HCT116 (cell line): ENCODE measurements at regions not wholly inside any gene's neighbourhood (a gene's known extent, or its start where the extent isn't known, plus 50 kb on each side); places are given as distances from the start of the nearest gene placed in this dataset.

Experiments
- ATAC-seq: fragments of 200-7000 bp; cut with Tn5 transposase; 2 replicates; pipeline ENCODE4 v1.9.1; 2020; ENCODE audit warnings: mild to moderate bottlenecking, moderate library complexity
- BruUV-seq: library from RNA; stranded (reverse); fragments of 400-500 nt; replicated peaks from 2 replicates; lab custom pipeline; 2021; lab: Mats Ljungman, UMichigan
- CTCF ChIA-PET: fragments of 300-600 bp; sonication (Branson Sonifier 250); formaldehyde crosslinking; loops from one replicate; lab custom pipeline; 2021; ENCODE audit warnings: antibody characterized with exemption; lab: Charles Lee
- POLR2A ChIA-PET: fragments of 300-600, 350-600 bp; sonication (Branson Sonifier 250); formaldehyde crosslinking; loops from one replicate; lab custom pipeline; 2021; ENCODE audit warnings: antibody characterized with exemption; lab: Charles Lee
- RAD21 ChIA-PET, 2 experiments: fragments of 300-600 bp; sonication (Branson Sonifier 250); formaldehyde crosslinking; loops; one replicate each; lab custom pipeline; 2023; ENCODE audit warnings: low total read pairs in 2 of 2; ENCODE audit not compliant: uncharacterized antibody in 2 of 2, unreplicated experiment in 2 of 2, low non-redundant PET in 1 of 2; lab: Charles Lee
- DNase-seq: peaks from one replicate; pipeline ENCODE4 v3.0.0-alpha.2; 2010; ENCODE audit warnings: low read depth, low spot score
- H2AFZ ChIP-seq: fragments of 200-600 bp; shearing (Covaris generic), sonication (generic); 2 replicates; pipeline ENCODE4 v1.6.1; 2017; ENCODE audit warnings: low read depth, mixed run types, mixed read lengths, antibody characterized with exemption, low read length; ENCODE audit not compliant: poor library complexity, severe bottlenecking
- H3K27ac ChIP-seq: 2 replicates; pipeline ENCODE4 v1.5.1; 2012; ENCODE audit warnings: low read depth, low read length
- H3K27me3 ChIP-seq: fragments of 200-600 bp; sonication (generic); 2 replicates; pipeline ENCODE4 v1.6.1; 2016; ENCODE audit warnings: mixed run types, low read length, mixed read lengths; ENCODE audit not compliant: insufficient read depth
- H3K36me3 ChIP-seq, 2 experiments: fragments of 200-500 bp in 1 of 2; fragments of 200-600 bp in 1 of 2; sonication (Bioruptor generic) in 1 of 2; sonication (generic) in 1 of 2; 2 replicates each; pipeline versions ENCODE4 v1.5.1 to v1.6.1; 2014 to 2016; ENCODE audit warnings: low read length in 2 of 2, inconsistent platforms in 1 of 2, mixed read lengths in 1 of 2, mixed run types in 1 of 2; ENCODE audit not compliant: insufficient read depth in 2 of 2, control insufficient read depth in 1 of 2
- H3K4me1 ChIP-seq, 2 experiments: fragments of 200-600 bp in 1 of 2; sonication (generic) in 1 of 2; 2 replicates each; pipeline versions ENCODE4 v1.5.1 to v1.6.1; 2012 to 2017; ENCODE audit warnings: low read length in 2 of 2, inconsistent platforms in 1 of 2, mild to moderate bottlenecking in 1 of 2, mixed read lengths in 1 of 2, mixed run types in 1 of 2, moderate library complexity in 1 of 2; ENCODE audit not compliant: insufficient read depth in 2 of 2, control insufficient read depth in 1 of 2
- H3K4me2 ChIP-seq: fragments of 200-600 bp; sonication (generic); 2 replicates; pipeline ENCODE4 v1.6.1; 2017; ENCODE audit warnings: mixed run types, low read length, mixed read lengths
- H3K4me3 ChIP-seq, 2 experiments: fragments of 200-600 bp in 1 of 2; sonication (generic) in 1 of 2; replicated peaks in 1 of 2; 2 replicates each; pipeline ENCODE4 v1.5.1; 2011 to 2016; ENCODE audit warnings: low read length in 2 of 2, control low read depth in 1 of 2, low read depth in 1 of 2, mild to moderate bottlenecking in 1 of 2, mixed read lengths in 1 of 2, mixed run types in 1 of 2
- H3K79me2 ChIP-seq: fragments of 200-600 bp; sonication (generic); 2 replicates; pipeline ENCODE4 v1.6.1; 2017; ENCODE audit warnings: mild to moderate bottlenecking, mixed run types, low read length, moderate library complexity, mixed read lengths; ENCODE audit not compliant: insufficient read depth
- H3K9ac ChIP-seq: fragments of 200-600 bp; sonication (generic); 2 replicates; pipeline ENCODE4 v1.6.1; 2016; ENCODE audit warnings: low read length, mixed read lengths
- H3K9me2 ChIP-seq: fragments of 200-600 bp; sonication (generic), shearing (Covaris generic); 2 replicates; pipeline ENCODE4 v1.6.1; 2017; ENCODE audit warnings: mixed run types, mild to moderate bottlenecking, moderate library complexity; ENCODE audit not compliant: insufficient read depth
- H3K9me3 ChIP-seq, 2 experiments: fragments of 200-500 bp in 1 of 2; fragments of 200-600 bp in 1 of 2; sonication (Bioruptor generic) in 1 of 2; sonication (generic) in 1 of 2; 2 replicates each; pipeline ENCODE4 v1.6.1; 2014 to 2017; ENCODE audit warnings: low read length in 2 of 2, mixed read lengths in 2 of 2, inconsistent platforms in 1 of 2, low read depth in 1 of 2, mild to moderate bottlenecking in 1 of 2, mixed run types in 1 of 2, moderate library complexity in 1 of 2; ENCODE audit not compliant: control insufficient read depth in 1 of 2, insufficient read depth in 1 of 2
- H4K20me1 ChIP-seq: fragments of 200-600 bp; sonication (generic), shearing (Covaris generic); 2 replicates; pipeline ENCODE4 v1.6.1; 2017; ENCODE audit warnings: mixed run types, mild to moderate bottlenecking, moderate library complexity; ENCODE audit not compliant: insufficient read depth
- CTCF ChIP-seq, 3 experiments: fragments of 200-600 bp in 1 of 3; sonication (generic) in 1 of 3; IDR thresholded peaks in 2 of 3; conservative IDR thresholded peaks in 1 of 3; 2 replicates each; pipeline ENCODE4 v1.5.1; 2012 to 2017; ENCODE audit warnings: low read depth in 2 of 3, low read length in 2 of 3, antibody characterized with exemption in 1 of 3, borderline replicate concordance in 1 of 3, control low read depth in 1 of 3, mild to moderate bottlenecking in 1 of 3, mixed read lengths in 1 of 3, mixed run types in 1 of 3, moderate library complexity in 1 of 3; ENCODE audit not compliant: insufficient read depth in 1 of 3
- JUND ChIP-seq: IDR thresholded peaks from 2 replicates; pipeline ENCODE4 v1.6.1; 2012
- RAD21 ChIP-seq: IDR thresholded peaks from 2 replicates; pipeline ENCODE4 v1.6.1; 2012; ENCODE audit warnings: low read depth, mild to moderate bottlenecking
- REST ChIP-seq: IDR thresholded peaks from 2 replicates; pipeline ENCODE4 v1.6.1; 2012; ENCODE audit warnings: low read depth
- intact Hi-C: fragments of 100-400 bp; cut with micrococcal nuclease; formaldehyde crosslinking; loops from 2 replicates; pipeline ENCODE4 v1.10.0; 2022

- Histone ChIP-seq H3K4me2 (no peak overlapping the region), H3K79me2 (no peaks in the 10 kb centered on the region), H3K9me3 (no peaks in the 10 kb centered on the region), H3K4me1 (no peaks in the 10 kb centered on the region), H4K20me1 (no peaks in the 10 kb centered on the region), H3K4me3 (no peak overlapping the region), H3K9me2 (no peaks in the 10 kb centered on the region), H3K27me3 (no peaks in the 10 kb centered on the region), H3K9ac (no peak overlapping the region), H3K27ac (no peak overlapping the region), H2AFZ (no peak overlapping the region), H3K36me3 (no peaks in the 10 kb centered on the region)
- intact Hi-C loops = no loop called here
- DNase-seq = no peak
- ChIA-PET CTCF (no interaction called here), POLR2A (no interaction called here), RAD21 (no interaction called here)
- TF ChIP-seq JUND (no peak), RAD21 (no peak)
- ATAC-seq = no peak
- BruUV-seq = no TSS peak
Measured at GRCh38 chr6:24987446-24988115, 51.8 kb upstream of the RIPOR2 start.

- BruUV-seq = no TSS peak
- Histone ChIP-seq H3K9ac (no peak overlapping the region), H3K9me2 (no peaks in the 10 kb centered on the region), H3K36me3 (no peaks in the 10 kb centered on the region), H3K4me1 (no peaks in the 10 kb centered on the region), H3K4me3 (no peak overlapping the region), H3K9me3 (no peaks in the 10 kb centered on the region), H3K27me3 (no peaks in the 10 kb centered on the region), H3K4me2 (no peak overlapping the region), H3K27ac (no peak overlapping the region), H2AFZ (no peak overlapping the region), H4K20me1 (no peaks in the 10 kb centered on the region), H3K79me2 (no peaks in the 10 kb centered on the region)
- ChIA-PET CTCF (no interaction called here), RAD21 (no interaction called here), POLR2A (no interaction called here)
- intact Hi-C loops = no loop called here
- no peak for DNase-seq
- ATAC-seq = no peak
- TF ChIP-seq REST (no peak), CTCF (IDR thresholded peaks at IDR 0.05 in 2 of 3, conservative IDR thresholded peaks at IDR 0.05 in 1 of 3; ENCODE audit: borderline replicate concordance in 1 of 3, insufficient read depth in 1 of 3, low read depth in 2 of 3, low read length in 2 of 3) (no peak)
Measured at GRCh38 chr6:24988562-24988961, 52.8 kb upstream of the RIPOR2 start.
